Mucosa of stomach (tissue), 1 donor: ENCODE measurements at regions not wholly inside any gene's neighbourhood (a gene's known extent, or its start where the extent isn't known, plus 50 kb on each side); places are given as distances from the start of the nearest gene placed in this dataset.
"Not testable (repeated sequence)": the region's sequence is repeated elsewhere in the genome, so short reads cannot be mapped to it uniquely, and the experiment has no call there.

Source experiments
- H3K27me3 ChIP-seq: one replicate; pipeline ENCODE4 v1.7.0; 2013; ENCODE audit warnings: mild to moderate bottlenecking, low read length; ENCODE audit not compliant: control insufficient read depth, insufficient read depth
- H3K36me3 ChIP-seq: one replicate; pipeline ENCODE4 v1.7.0; 2013; ENCODE audit warnings: low read length; ENCODE audit not compliant: control insufficient read depth, insufficient read depth
- H3K4me1 ChIP-seq: one replicate; pipeline ENCODE4 v1.7.0; 2013; ENCODE audit warnings: mild to moderate bottlenecking, low read length; ENCODE audit not compliant: control insufficient read depth, insufficient read depth
- H3K4me3 ChIP-seq: one replicate; pipeline ENCODE4 v1.7.0; 2013; ENCODE audit warnings: low read length
- H3K9ac ChIP-seq: one replicate; pipeline ENCODE4 v1.7.0; 2013; ENCODE audit warnings: mild to moderate bottlenecking, low read length, moderate library complexity
- H3K9me3 ChIP-seq: one replicate; pipeline ENCODE4 v1.7.0; 2013; ENCODE audit warnings: mild to moderate bottlenecking, low read length, moderate library complexity; ENCODE audit not compliant: control insufficient read depth
- donor health status: Pancreatic carcinoma.

GRCh38 chr13:63829609-63830008, 2414.0 kb upstream of the PCDH20 start:
- H3K36me3 ChIP-seq, H3K9me3 ChIP-seq, H3K4me1 ChIP-seq, H3K4me3 ChIP-seq, H3K27me3 ChIP-seq, H3K9ac ChIP-seq: not testable (repeated sequence)

GRCh38 chr13:63821785-63822184, 2406.1 kb upstream of the PCDH20 start:
- not testable (repeated sequence) for H3K4me1 ChIP-seq, H3K27me3 ChIP-seq, H3K9me3 ChIP-seq, H3K4me3 ChIP-seq, H3K9ac ChIP-seq, H3K36me3 ChIP-seq

GRCh38 chr13:63811428-63812004, 2395.9 kb upstream of the PCDH20 start:
- not testable (repeated sequence) for H3K9me3 ChIP-seq, H3K4me1 ChIP-seq, H3K9ac ChIP-seq, H3K4me3 ChIP-seq, H3K27me3 ChIP-seq, H3K36me3 ChIP-seq

GRCh38 chr13:63791134-63791533, 2375.5 kb upstream of the PCDH20 start:
- H3K4me3 ChIP-seq, H3K9ac ChIP-seq: not testable (repeated sequence)

GRCh38 chr13:63774133-63774532, 2358.5 kb upstream of the PCDH20 start:
- Histone ChIP-seq H3K9me3 (no peaks in the 10 kb centered on the region), H3K4me3 (no peak overlapping the region), H3K36me3 (no peaks in the 10 kb centered on the region), H3K9ac (no peak overlapping the region), H3K4me1 (no peaks in the 10 kb centered on the region), H3K27me3 (no peaks in the 10 kb centered on the region)

More at GRCh38 chr13:63791134-63791533, 2375.5 kb upstream of the PCDH20 start:
- H3K36me3 ChIP-seq, H3K27me3 ChIP-seq, H3K4me1 ChIP-seq, H3K9me3 ChIP-seq: not testable (repeated sequence)

- Histone ChIP-seq H3K9me3 (no peaks in the 10 kb centered on the region), H3K27me3 (no peaks in the 10 kb centered on the region), H3K36me3 (no peaks in the 10 kb centered on the region), H3K4me3 (no peak overlapping the region), H3K4me1 (no peaks in the 10 kb centered on the region), H3K9ac (no peak overlapping the region)
Measured at GRCh38 chr13:63773476-63773875, 2357.8 kb upstream of the PCDH20 start.

GRCh38 chr13:63757683-63758082, 2342.0 kb upstream of the PCDH20 start:
- not testable (repeated sequence) for H3K36me3 ChIP-seq, H3K9ac ChIP-seq, H3K4me3 ChIP-seq, H3K27me3 ChIP-seq, H3K4me1 ChIP-seq, H3K9me3 ChIP-seq

- not testable (repeated sequence) for H3K9me3 ChIP-seq, H3K4me1 ChIP-seq, H3K36me3 ChIP-seq, H3K27me3 ChIP-seq, H3K9ac ChIP-seq, H3K4me3 ChIP-seq
Measured at GRCh38 chr13:63749857-63750256, 2334.2 kb upstream of the PCDH20 start.

GRCh38 chr13:63741814-63742101, 2326.1 kb upstream of the PCDH20 start:
- H3K36me3 ChIP-seq, H3K4me3 ChIP-seq, H3K9me3 ChIP-seq, H3K9ac ChIP-seq, H3K27me3 ChIP-seq, H3K4me1 ChIP-seq: not testable (repeated sequence)

GRCh38 chr13:63741029-63741813, 2325.6 kb upstream of the PCDH20 start:
- H3K9me3 ChIP-seq: no peaks in the 10 kb centered on the region
- H3K4me1 ChIP-seq: no peaks in the 10 kb centered on the region
- H3K27me3 ChIP-seq: no peaks in the 10 kb centered on the region
- H3K9ac ChIP-seq: no peak overlapping the region
- H3K36me3 ChIP-seq: no peaks in the 10 kb centered on the region
- H3K4me3 ChIP-seq: no peak overlapping the region

GRCh38 chr13:63739112-63739735, 2323.6 kb upstream of the PCDH20 start:
- not testable (repeated sequence) for H3K9ac ChIP-seq, H3K27me3 ChIP-seq, H3K4me3 ChIP-seq, H3K36me3 ChIP-seq, H3K9me3 ChIP-seq, H3K4me1 ChIP-seq

GRCh38 chr13:63737418-63737817, 2321.8 kb upstream of the PCDH20 start:
- no peak overlapping the region for H3K4me3 ChIP-seq
- H3K9me3 ChIP-seq: no peaks in the 10 kb centered on the region

More at GRCh38 chr13:63737418-63737817, 2321.8 kb upstream of the PCDH20 start:
- Histone ChIP-seq H3K36me3 (no peaks in the 10 kb centered on the region), H3K27me3 (no peaks in the 10 kb centered on the region), H3K4me1 (no peaks in the 10 kb centered on the region), H3K9ac (no peak overlapping the region)
